Esophagus squamous epithelium (tissue), 5 donors: ENCODE measurements at regions not wholly inside any gene's neighbourhood (a gene's known extent, or its start where the extent isn't known, plus 50 kb on each side); places are given as distances from the start of the nearest gene placed in this dataset.
"Not testable (repeated sequence)": the region's sequence is repeated elsewhere in the genome, so short reads cannot be mapped to it uniquely, and the experiment has no call there.

Source experiments
- DNase-seq: peaks from one replicate; lab custom pipeline; 2025; lab: John Stamatoyannopoulos, UW
- H3K27ac ChIP-seq, 4 donors: fragments of 200-600 bp; sonication (generic); one replicate each; pipeline ENCODE4 v1.5.1; 2016 to 2019; ENCODE audit warnings: mild to moderate bottlenecking in 1 of 4
- H3K27me3 ChIP-seq, 4 donors: fragments of 200-600 bp; sonication (generic); 1 replicate in 3 of 4; 2 replicates in 1 of 4; pipeline versions ENCODE4 v1.5.1 to v1.6.0; 2017 to 2021; ENCODE audit warnings: antibody characterized with exemption in 1 of 4
- H3K36me3 ChIP-seq, 3 donors: fragments of 200-600 bp; sonication (generic); one replicate each; pipeline ENCODE4 v1.5.1; 2016 to 2019
- H3K4me1 ChIP-seq, 3 donors: fragments of 200-600 bp; sonication (generic); one replicate each; pipeline ENCODE4 v1.5.1; 2017 to 2019
- H3K4me3 ChIP-seq, 4 donors: fragments of 200-600 bp; sonication (generic); 1 replicate in 3 of 4; 2 replicates in 1 of 4; pipeline ENCODE4 v1.5.1; 2016 to 2019; ENCODE audit warnings: mild to moderate bottlenecking in 2 of 4, moderate library complexity in 1 of 4
- H3K9me3 ChIP-seq, 3 donors: fragments of 200-600 bp; sonication (generic); one replicate each; pipeline ENCODE4 v1.5.1; 2016 to 2019
- POLR2A ChIP-seq, 4 donors: fragments of 450-650 bp; IDR thresholded peaks; one replicate each; pipeline ENCODE4 v1.6.1; 2017; ENCODE audit warnings: antibody characterized with exemption in 4 of 4, mild to moderate bottlenecking in 4 of 4, moderate library complexity in 3 of 4
- WGBS, 2 donors: methylation state at CpG; one replicate each; pipeline ENCODE4 v1.1.5; 2018; 5-methylcytosine and 5-hydroxymethylcytosine counted together
- intact Hi-C: fragments of 100-400 bp; cut with DNase I; formaldehyde crosslinking; loops from one replicate; pipeline ENCODE4 v1.15.0; 2022
- TF ChIP-seq, protein P1 (sequence below), 6 experiments: fragments of 450-650 bp in 4 of 6; fragments of 200-600 bp in 2 of 6; sonication (generic) in 2 of 6; IDR thresholded peaks; one replicate each; pipeline ENCODE4 v1.5.1; 2016 to 2019; ENCODE audit warnings: antibody characterized with exemption in 6 of 6, mild to moderate bottlenecking in 4 of 6, moderate library complexity in 4 of 6
- donor health status: DM: yes; HTN: yes; CAD: no.

DNA sequence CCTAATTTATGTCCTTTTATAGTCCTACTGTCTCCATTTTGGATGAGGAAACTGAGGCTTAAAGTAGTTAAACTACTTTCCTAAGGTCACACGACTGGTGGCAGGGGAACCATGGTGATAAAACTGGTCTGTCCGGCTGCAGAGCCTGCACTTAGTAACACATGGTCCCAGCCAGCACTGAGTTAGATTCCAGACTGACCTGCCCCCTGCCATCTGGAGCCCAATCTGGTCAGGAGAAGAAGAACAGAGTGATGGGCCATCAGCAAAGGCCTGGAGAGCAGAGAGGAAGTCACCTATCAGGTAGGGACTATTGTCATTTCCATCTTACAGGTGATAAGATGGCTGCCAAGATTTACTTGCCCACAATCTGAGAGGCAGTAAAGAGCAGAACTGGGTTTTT is 86.6 kb upstream of the SLC25A48 start:
- no peak for TF ChIP-seq POLR2A (IDR thresholded peaks at IDR 0.05)
- TF ChIP-seq, protein P1, sequence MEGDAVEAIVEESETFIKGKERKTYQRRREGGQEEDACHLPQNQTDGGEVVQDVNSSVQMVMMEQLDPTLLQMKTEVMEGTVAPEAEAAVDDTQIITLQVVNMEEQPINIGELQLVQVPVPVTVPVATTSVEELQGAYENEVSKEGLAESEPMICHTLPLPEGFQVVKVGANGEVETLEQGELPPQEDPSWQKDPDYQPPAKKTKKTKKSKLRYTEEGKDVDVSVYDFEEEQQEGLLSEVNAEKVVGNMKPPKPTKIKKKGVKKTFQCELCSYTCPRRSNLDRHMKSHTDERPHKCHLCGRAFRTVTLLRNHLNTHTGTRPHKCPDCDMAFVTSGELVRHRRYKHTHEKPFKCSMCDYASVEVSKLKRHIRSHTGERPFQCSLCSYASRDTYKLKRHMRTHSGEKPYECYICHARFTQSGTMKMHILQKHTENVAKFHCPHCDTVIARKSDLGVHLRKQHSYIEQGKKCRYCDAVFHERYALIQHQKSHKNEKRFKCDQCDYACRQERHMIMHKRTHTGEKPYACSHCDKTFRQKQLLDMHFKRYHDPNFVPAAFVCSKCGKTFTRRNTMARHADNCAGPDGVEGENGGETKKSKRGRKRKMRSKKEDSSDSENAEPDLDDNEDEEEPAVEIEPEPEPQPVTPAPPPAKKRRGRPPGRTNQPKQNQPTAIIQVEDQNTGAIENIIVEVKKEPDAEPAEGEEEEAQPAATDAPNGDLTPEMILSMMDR (IDR thresholded peaks at IDR 0.05), result no peak
- no peak for DNase-seq
- intact Hi-C loops, result no loop called here
- H3K4me3 ChIP-seq, result no peak overlapping the region
- H3K9me3 ChIP-seq, result peaks cover 0 to 19% (median 0%) of the 10 kb centered on the region in 3 donors
- WGBS, 2 donors, result 55 to 100% methylated on average over 1 to 2 of the region's 2 CpGs
- no peaks in the 10 kb centered on the region for H3K27me3 ChIP-seq
- no peak overlapping the region for H3K27ac ChIP-seq
- no peaks in the 10 kb centered on the region for H3K4me1 ChIP-seq
- H3K36me3 ChIP-seq, result no peaks in the 10 kb centered on the region

DNA sequence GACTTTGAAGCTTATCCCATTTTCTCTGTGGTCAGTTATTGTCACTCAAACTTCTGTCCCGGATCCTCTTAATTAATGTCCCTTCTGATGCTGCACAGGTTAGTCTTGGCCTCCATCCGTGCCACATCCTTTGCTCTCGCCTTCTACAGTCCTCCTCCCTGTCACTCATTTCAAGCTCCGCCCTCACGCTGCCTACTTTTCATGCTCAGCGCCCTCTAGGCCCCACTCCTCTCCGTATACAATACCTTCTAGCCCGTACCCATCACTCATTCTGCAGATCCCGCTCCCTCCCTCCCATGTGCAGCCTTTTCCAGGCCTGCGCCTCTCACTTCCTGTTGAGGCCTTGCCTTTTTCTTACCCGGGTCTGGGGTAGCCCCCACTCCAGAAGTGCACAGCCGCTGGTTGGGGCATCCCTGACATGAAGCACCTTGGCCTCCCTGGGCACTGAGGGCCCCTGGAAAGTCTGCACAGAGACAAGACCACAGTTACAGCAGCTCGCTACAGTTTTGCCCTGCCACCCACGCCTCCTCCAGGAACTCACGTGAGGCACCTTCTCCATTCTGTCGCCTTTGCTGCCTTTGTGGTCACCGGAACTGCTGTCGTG is 88.5 kb upstream of the SLC25A48 start:
- intact Hi-C loops, result no loop called here
- H3K4me3 ChIP-seq, result no peak overlapping the region
- no peak overlapping the region for H3K27ac ChIP-seq
- no peaks in the 10 kb centered on the region for H3K36me3 ChIP-seq
- DNase-seq, result no peak
- WGBS, 2 donors, result 91% methylated on average over 18 of the region's 18 CpGs
- H3K4me1 ChIP-seq, result no peaks in the 10 kb centered on the region
- no peaks in the 10 kb centered on the region for H3K27me3 ChIP-seq
- TF ChIP-seq POLR2A (IDR thresholded peaks at IDR 0.05), result no peak
- TF ChIP-seq, protein P1 (IDR thresholded peaks at IDR 0.05), result no peak
- H3K9me3 ChIP-seq, result peaks cover 0 to 19% (median 0%) of the 10 kb centered on the region in 3 donors

DNA sequence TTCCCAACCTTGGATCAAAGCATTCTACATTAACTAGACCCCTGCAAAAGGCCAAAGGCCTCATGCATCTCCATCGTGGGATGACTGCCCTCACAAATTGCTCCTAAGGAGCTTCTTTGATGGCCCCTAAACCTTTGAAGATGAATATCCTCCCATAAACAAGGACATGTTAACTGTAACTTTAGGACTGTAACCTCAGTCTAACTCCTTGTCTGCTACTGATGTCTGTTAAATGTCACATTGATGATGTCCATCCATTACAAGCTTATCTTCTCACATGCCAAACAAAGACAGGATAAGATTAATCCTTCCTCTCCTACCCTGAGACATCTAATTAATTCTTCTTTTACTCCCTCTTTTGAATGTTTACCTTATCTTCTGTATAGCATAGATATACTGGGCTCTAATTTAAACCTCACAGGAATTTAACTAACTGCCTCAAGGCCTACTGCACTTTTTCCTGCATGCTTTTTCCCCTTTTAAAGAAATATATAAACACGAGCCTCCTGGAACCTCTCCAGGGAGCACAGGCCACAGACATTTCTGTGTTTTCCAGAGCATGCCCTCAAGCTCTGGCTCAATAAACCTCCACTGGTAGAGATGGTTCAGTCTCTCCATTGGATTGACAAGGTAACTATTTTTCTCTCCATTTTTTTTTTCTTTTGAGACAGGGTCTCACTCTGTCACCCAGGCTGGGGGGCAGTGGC is 90.6 kb upstream of the SLC25A48 start:
- H3K9me3 ChIP-seq, result peaks cover 0 to 19% (median 0%) of the 10 kb centered on the region in 3 donors
- no peak for DNase-seq

DNA sequence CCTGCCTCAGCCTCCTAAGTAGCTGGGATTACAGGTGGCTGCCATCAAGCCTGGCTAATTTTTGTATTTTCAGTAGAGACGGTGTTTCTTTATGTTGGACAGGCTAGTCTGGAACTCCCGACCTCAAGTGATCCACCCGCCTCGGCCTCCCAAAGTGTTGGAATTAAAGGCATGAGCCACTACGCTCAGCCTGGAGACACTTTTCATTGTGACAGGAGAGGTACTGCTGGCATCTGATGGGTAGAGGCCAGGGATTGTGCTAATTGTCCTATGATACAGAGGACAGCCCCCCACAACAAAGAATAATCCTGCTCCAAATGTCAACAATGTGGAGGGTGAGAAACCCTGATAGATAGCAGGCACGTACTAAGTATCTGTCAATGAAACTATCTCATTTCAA is 91.3 kb upstream of the SLC25A48 start:
- H3K36me3 ChIP-seq, result no peaks in the 10 kb centered on the region
- H3K27me3 ChIP-seq, result no peaks in the 10 kb centered on the region
- no peak overlapping the region for H3K4me3 ChIP-seq
- no peaks in the 10 kb centered on the region for H3K4me1 ChIP-seq
- TF ChIP-seq POLR2A (IDR thresholded peaks at IDR 0.05), result no peak
- TF ChIP-seq, protein P1 (IDR thresholded peaks at IDR 0.05), result no peak
- intact Hi-C loops, result no loop called here
- no peak overlapping the region for H3K27ac ChIP-seq
- no peak for DNase-seq
- peaks cover 0 to 19% (median 0%) of the 10 kb centered on the region in 3 donors for H3K9me3 ChIP-seq
- 74 to 82% methylated on average over 2 to 6 of the region's 6 CpGs for WGBS, 2 donors

More for the DNA sequence above, 90.6 kb upstream of the SLC25A48 start:
- 36 to 40% methylated on average over 2 of the region's 2 CpGs for WGBS, 2 donors
- intact Hi-C loops, result no loop called here
- Histone ChIP-seq H3K4me1 (no peaks in the 10 kb centered on the region), H3K27me3 (no peaks in the 10 kb centered on the region), H3K4me3 (no peak overlapping the region), H3K27ac (no peak overlapping the region), H3K36me3 (no peaks in the 10 kb centered on the region)
- TF ChIP-seq, protein P1 (IDR thresholded peaks at IDR 0.05), result no peak
- no peak for TF ChIP-seq POLR2A (IDR thresholded peaks at IDR 0.05)

DNA sequence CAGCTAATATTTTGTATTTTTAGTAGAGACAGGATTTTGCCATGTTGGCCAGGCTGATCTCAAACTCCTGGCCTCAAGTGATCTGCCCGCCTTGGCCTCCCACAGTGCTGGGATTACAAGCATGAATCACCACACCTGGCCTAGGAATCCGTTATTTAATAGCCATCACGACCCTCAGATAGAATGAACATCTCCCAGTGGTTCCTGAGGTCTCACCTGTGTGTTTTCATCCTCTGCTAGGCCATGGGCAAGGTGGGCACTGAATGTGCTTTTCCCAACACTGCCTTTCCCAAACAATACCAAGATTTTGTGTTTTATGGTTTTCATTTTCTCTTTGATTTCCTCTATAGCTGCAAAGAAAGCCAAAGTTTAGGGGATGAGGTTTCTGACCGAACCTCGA is 92.2 kb upstream of the SLC25A48 start:
- H3K27me3 ChIP-seq, H3K36me3 ChIP-seq, H3K4me3 ChIP-seq, intact Hi-C loops, H3K4me1 ChIP-seq, DNase-seq, H3K27ac ChIP-seq: not testable (repeated sequence)
- WGBS, 2 donors, result 68 to 77% methylated on average over 5 of the region's 5 CpGs
- peaks cover 0 to 19% (median 0%) of the 10 kb centered on the region in 3 donors for H3K9me3 ChIP-seq
